ENCODE measurements at regions not wholly inside any gene's neighbourhood (a gene's known extent, or its start where the extent isn't known, plus 50 kb on each side); places are given as distances from the start of the nearest gene placed in this dataset.
"Not testable (repeated sequence)": the region's sequence is repeated elsewhere in the genome, so short reads cannot be mapped to it uniquely, and the experiment has no call there.

GRCh38 chr2:7169593-7169992, 252.4 kb downstream of the RNF144A start:
- no peak overlapping the region for H3K4me3 ChIP-seq (ENCODE audit: low read length)
- TF ChIP-seq CTCF (conservative IDR thresholded peaks at IDR 0.05; ENCODE audit: low read depth, low read length) = no peak
- DNase-seq (ENCODE audit: low read depth) = no peak

- DNase-seq (ENCODE audit: low read depth); H3K4me3 ChIP-seq (ENCODE audit: low read length): not testable (repeated sequence)
These were observed 261.8 kb downstream of the RNF144A start for GRCh38 chr2:7178996-7179395.

GRCh38 chr2:7180638-7181370, 263.6 kb downstream of the RNF144A start:
- no peak for TF ChIP-seq CTCF (conservative IDR thresholded peaks at IDR 0.05; ENCODE audit: low read depth, low read length)
- DNase-seq (ENCODE audit: low read depth) = peak; percentile 41
- no peak overlapping the region for H3K4me3 ChIP-seq (ENCODE audit: low read length)

GRCh38 chr2:7182525-7182924, 265.3 kb downstream of the RNF144A start:
- TF ChIP-seq CTCF (conservative IDR thresholded peaks at IDR 0.05; ENCODE audit: low read depth, low read length) = no peak
- H3K4me3 ChIP-seq (ENCODE audit: low read length) = no peak overlapping the region
- DNase-seq (ENCODE audit: low read depth) = no peak

GRCh38 chr2:7189106-7189505, 271.9 kb downstream of the RNF144A start:
- no peak for TF ChIP-seq CTCF (conservative IDR thresholded peaks at IDR 0.05; ENCODE audit: low read depth, low read length)
- no peak for DNase-seq (ENCODE audit: low read depth)

GRCh38 chr2:7190587-7191324, 273.5 kb downstream of the RNF144A start:
- DNase-seq (ENCODE audit: low read depth) = no peak
- no peak for TF ChIP-seq CTCF (conservative IDR thresholded peaks at IDR 0.05; ENCODE audit: low read depth, low read length)
- H3K4me3 ChIP-seq (ENCODE audit: low read length) = no peak overlapping the region

More at GRCh38 chr2:7189106-7189505, 271.9 kb downstream of the RNF144A start:
- H3K4me3 ChIP-seq (ENCODE audit: low read length) = no peak overlapping the region

GRCh38 chr2:7191932-7192331, 274.7 kb downstream of the RNF144A start:
- no peak overlapping the region for H3K4me3 ChIP-seq (ENCODE audit: low read length)
- peak; percentile 99 for DNase-seq (ENCODE audit: low read depth)
- no peak for TF ChIP-seq CTCF (conservative IDR thresholded peaks at IDR 0.05; ENCODE audit: low read depth, low read length)

Measured in retinal pigment epithelial cell (primary cell).